ENCODE measurements at regions not wholly inside any gene's neighbourhood (a gene's known extent, or its start where the extent isn't known, plus 50 kb on each side); places are given as distances from the start of the nearest gene placed in this dataset.
A peak's percentile ranks its signal among the peaks of the same experiment; 100 is the strongest.
"Not testable (repeated sequence)": the region's sequence is repeated elsewhere in the genome, so short reads cannot be mapped to it uniquely, and the experiment has no call there.

GRCh38 chr6:142644866-142645265 lies 300.1 kb downstream of the HIVEP2 start:
- no peak overlapping the region for H3K4me3 Mint-ChIP-seq
- no peaks in the 10 kb centered on the region for H3K36me3 Mint-ChIP-seq
- peaks cover 23% of the 10 kb centered on the region for H3K27me3 Mint-ChIP-seq
- no peaks in the 10 kb centered on the region for H3K4me1 Mint-ChIP-seq
- ATAC-seq: no peak
- H3K27ac Mint-ChIP-seq: no peak overlapping the region
- no peaks in the 10 kb centered on the region for H3K9me3 Mint-ChIP-seq

DNA sequence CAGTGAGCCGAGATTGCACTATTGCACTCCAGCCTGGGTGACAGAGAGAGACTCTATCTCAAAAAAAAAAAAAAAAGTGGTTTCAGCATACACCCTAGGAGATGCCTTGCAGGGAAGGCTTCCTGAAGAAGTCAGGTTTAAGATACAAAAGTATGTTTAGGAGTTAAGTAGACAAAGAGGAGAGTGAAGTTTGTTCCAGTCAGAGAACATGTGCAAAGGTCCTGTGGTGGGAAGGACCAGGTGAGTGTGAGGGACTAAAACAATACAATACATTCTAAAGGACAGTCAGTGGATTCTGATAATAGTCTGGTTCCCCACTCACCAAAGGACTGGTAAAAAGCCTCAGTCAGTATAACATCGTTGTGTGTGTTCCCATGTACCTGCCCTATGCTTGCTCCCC lies 299.3 kb downstream of the HIVEP2 start:
- no peak for ATAC-seq
- no peak overlapping the region for H3K4me3 Mint-ChIP-seq
- H3K4me1 Mint-ChIP-seq: no peaks in the 10 kb centered on the region
- H3K9me3 Mint-ChIP-seq: no peaks in the 10 kb centered on the region
- no peaks in the 10 kb centered on the region for H3K36me3 Mint-ChIP-seq
- H3K27me3 Mint-ChIP-seq: peaks cover 25% of the 10 kb centered on the region
- H3K27ac Mint-ChIP-seq: no peak overlapping the region

DNA sequence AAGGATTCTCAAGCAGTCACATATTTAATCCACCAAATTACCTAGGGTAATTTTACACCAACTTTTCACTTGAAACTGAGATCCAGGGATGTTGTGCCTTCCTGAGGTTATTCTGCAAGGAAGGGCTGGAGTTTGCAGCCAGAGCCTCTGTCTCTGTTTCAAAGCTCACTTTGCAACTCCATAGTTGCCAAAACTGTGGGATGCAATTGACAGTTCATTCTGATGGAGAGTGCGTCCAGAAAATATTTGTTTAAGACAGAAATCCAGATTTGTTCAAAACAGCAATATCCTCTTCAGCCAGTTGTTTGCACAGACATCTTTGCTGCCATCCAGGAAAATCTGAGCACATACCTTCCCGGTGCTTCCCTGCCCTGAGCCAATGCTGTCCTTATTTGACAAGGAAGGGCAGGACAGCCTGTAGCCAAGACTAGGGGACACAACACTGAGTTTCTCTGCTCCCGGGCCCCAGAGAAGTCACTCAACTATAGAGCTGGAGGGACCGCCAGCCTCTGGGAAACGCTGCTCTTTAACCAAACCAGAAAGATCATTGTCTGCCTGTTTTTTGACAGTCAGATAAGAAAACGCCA lies 297.4 kb downstream of the HIVEP2 start:
- H3K36me3 Mint-ChIP-seq: no peaks in the 10 kb centered on the region
- no peak overlapping the region for H3K27ac Mint-ChIP-seq
- H3K4me3 Mint-ChIP-seq: no peak overlapping the region
- no peak for ATAC-seq
- H3K4me1 Mint-ChIP-seq: no peaks in the 10 kb centered on the region
- H3K27me3 Mint-ChIP-seq: peaks cover 25% of the 10 kb centered on the region
- H3K9me3 Mint-ChIP-seq: no peaks in the 10 kb centered on the region

- Mint-ChIP-seq H3K9me3 (no peaks in the 10 kb centered on the region), H3K4me1 (no peaks in the 10 kb centered on the region), H3K4me3 (no peak overlapping the region), H3K27me3 (peaks cover 25% of the 10 kb centered on the region), H3K36me3 (no peaks in the 10 kb centered on the region), H3K27ac (no peak overlapping the region)
- no peak for ATAC-seq
Observed at GRCh38 chr6:142648036-142648451, 296.9 kb downstream of the HIVEP2 start.

GRCh38 chr6:142648526-142648925 lies 296.4 kb downstream of the HIVEP2 start:
- no peak for ATAC-seq
- Mint-ChIP-seq H3K4me1 (no peaks in the 10 kb centered on the region), H3K27ac (no peak overlapping the region), H3K9me3 (no peaks in the 10 kb centered on the region), H3K4me3 (no peak overlapping the region), H3K36me3 (no peaks in the 10 kb centered on the region), H3K27me3 (peaks cover 25% of the 10 kb centered on the region)

DNA sequence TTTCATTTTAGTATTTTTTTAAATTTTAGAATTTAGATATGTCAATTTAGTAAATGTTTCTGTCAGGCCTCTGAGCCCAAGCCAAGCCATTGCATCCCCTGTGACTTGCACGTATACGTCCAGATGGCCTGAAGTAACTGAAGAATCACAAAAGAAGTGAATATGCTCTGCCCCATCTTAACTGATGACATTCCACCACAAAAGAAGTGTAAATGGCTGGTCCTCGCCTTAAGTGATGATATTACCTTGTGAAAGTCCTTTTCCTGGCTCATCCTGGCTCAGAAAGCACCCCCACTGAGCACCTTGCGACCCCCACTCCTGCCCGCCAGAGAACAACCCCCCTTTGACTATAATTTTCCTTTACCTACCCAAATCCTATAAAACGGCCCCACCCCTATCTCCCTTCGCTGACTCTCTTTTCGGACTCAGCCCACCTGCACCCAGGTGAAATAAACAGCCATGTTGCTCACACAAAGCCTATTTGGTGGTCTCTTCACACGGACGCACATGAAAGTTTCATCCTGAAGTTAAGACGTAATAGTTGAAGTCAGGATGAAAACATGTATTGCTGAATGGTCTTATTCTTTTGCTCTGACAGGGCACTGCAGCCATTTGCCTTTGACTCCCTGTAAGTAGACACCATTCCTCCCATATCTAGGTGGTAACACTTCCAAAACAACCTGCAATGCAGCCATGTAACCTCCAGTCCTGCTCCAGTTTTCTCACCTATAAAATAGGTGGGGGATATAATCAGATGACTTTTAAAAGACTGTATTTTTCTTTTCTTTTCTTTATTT lies 295.3 kb downstream of the HIVEP2 start:
- H3K27me3 Mint-ChIP-seq: peaks cover 25% of the 10 kb centered on the region
- H3K4me3 Mint-ChIP-seq, ATAC-seq, H3K4me1 Mint-ChIP-seq, H3K27ac Mint-ChIP-seq, H3K36me3 Mint-ChIP-seq, H3K9me3 Mint-ChIP-seq: not testable (repeated sequence)

DNA sequence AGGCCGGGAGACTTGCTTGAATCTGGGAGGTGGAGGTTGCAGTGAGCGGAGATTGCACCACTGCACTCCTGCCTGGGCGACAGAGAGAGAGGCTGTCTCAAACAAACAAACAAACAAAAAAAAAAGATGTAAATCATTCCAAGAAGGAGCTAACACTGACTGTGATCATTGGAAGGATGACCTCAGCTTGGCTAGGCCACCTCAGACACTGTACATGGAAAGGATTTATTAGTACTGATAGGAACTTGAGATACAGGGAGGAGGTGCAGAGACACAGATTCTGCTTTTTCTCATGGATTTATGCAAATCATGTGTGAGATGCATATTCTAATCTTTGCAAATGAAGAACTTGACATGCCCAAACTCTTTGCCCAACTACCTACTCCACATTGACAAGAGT lies 293.6 kb downstream of the HIVEP2 start:
- Mint-ChIP-seq H3K27ac (no peak overlapping the region), H3K36me3 (no peaks in the 10 kb centered on the region), H3K4me3 (no peak overlapping the region), H3K27me3 (peaks cover 14% of the 10 kb centered on the region), H3K4me1 (no peaks in the 10 kb centered on the region), H3K9me3 (no peaks in the 10 kb centered on the region)
- ATAC-seq: no peak

- no peak for ATAC-seq
- Mint-ChIP-seq H3K9me3 (no peaks in the 10 kb centered on the region), H3K4me1 (no peaks in the 10 kb centered on the region), H3K4me3 (no peak overlapping the region), H3K27me3 (peaks cover 12% of the 10 kb centered on the region), H3K36me3 (no peaks in the 10 kb centered on the region), H3K27ac (no peak overlapping the region)
Observed at GRCh38 chr6:142653710-142654420, 291.1 kb downstream of the HIVEP2 start.

DNA sequence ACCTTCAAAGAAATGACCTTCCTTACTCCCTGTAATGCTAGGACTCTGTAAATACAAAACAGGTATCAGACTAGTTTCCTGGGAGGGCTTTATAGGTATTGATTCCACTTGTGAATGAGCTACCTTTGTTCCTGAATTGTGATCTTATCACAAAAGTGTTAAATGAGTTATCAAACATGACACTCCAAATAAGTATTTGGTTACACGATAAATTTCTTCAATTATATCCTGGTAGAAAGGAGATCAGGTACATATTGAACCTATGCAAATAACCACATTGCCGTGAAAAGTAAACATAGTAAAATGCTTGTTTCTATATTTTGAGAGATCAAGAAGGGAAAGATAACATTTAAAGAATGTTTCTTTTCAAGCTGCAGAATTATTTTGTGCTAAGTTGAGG lies 285.3 kb downstream of the HIVEP2 start:
- H3K4me1 Mint-ChIP-seq: no peaks in the 10 kb centered on the region
- no peaks in the 10 kb centered on the region for H3K27me3 Mint-ChIP-seq
- H3K36me3 Mint-ChIP-seq: peaks cover 5% of the 10 kb centered on the region
- ATAC-seq: no peak
- H3K9me3 Mint-ChIP-seq: peaks cover 14% of the 10 kb centered on the region
- H3K27ac Mint-ChIP-seq: no peak overlapping the region
- H3K4me3 Mint-ChIP-seq: no peak overlapping the region

DNA sequence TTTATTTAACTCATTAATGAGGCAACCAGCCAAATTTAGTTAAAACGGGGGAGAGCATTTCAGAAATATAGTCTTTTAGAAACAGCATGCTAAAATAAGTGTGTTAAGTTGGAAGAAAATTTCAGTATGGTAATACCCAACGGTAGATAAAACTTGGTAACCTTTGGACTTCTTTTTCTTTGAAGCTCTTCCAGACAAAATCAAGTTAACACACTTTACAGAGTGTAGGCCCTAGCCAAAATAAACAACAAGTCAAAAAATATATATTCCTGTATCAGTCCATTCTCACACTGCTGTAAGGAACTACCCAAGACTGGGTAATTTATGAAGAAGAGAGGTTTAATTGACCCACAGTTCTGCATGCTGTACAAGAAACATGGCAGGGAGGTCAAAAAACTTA lies 279.6 kb downstream of the HIVEP2 start:
- H3K4me3 Mint-ChIP-seq: no peak overlapping the region
- no peak overlapping the region for H3K27ac Mint-ChIP-seq
- H3K36me3 Mint-ChIP-seq: peaks cover 5% of the 10 kb centered on the region
- ATAC-seq: no peak
- H3K4me1 Mint-ChIP-seq: no peaks in the 10 kb centered on the region
- H3K9me3 Mint-ChIP-seq: peaks cover 14% of the 10 kb centered on the region
- H3K27me3 Mint-ChIP-seq: no peaks in the 10 kb centered on the region

- Mint-ChIP-seq H3K36me3 (peaks cover 5% of the 10 kb centered on the region), H3K9me3 (peaks cover 14% of the 10 kb centered on the region), H3K4me1 (peaks cover 6% of the 10 kb centered on the region), H3K27ac (no peak overlapping the region), H3K27me3 (no peaks in the 10 kb centered on the region), H3K4me3 (no peak overlapping the region)
- ATAC-seq: no peak
Observed at GRCh38 chr6:142666599-142667185, 278.3 kb downstream of the HIVEP2 start.

DNA sequence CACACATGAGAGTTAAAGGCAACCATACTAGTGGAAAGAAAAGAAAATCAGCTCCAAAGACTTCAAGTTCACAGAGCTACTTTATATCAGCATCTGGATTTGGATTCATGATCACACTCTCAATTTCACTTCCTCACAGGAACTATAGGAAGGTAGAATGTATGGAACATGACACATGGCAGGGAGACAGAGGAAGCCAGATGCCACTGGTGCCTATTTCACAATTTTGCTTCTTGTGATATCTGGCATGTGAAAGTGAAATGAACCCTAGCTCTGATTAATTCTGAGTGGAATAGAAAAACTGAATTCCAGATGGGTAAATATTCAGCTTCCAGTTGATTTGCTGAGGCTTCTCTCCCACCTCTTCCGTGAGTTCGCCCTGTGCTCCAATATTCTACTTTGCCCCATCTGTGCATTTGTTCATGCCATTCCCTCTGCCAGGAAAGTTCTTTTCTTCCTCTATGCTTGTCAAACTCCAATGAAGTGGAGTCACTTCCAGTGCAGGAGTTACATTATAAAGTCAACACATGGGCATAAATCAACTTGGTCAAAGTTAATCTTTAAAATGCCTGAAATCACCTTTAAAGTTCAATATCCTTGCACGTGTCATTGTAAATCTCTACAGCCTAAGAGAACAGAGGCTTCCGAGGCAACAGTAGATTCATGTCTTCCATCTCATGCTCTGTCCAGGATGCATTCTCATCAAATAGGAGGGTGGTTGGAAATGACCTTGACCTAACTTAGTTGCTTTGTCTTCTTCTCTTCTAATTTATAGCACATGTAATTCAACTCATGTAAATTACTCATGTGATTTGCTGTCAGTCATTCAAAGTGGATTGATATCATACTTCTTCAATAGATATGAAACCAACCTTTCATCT lies 275.3 kb downstream of the HIVEP2 start:
- Mint-ChIP-seq H3K27ac (no peak overlapping the region), H3K4me1 (peaks cover 11% of the 10 kb centered on the region), H3K9me3 (no peaks in the 10 kb centered on the region), H3K4me3 (no peak overlapping the region), H3K36me3 (no peaks in the 10 kb centered on the region), H3K27me3 (no peaks in the 10 kb centered on the region)
- ATAC-seq: no peak

- Mint-ChIP-seq H3K27ac (no peak overlapping the region), H3K4me3 (peak overlapping the region; percentile 0), H3K27me3 (no peaks in the 10 kb centered on the region), H3K9me3 (no peaks in the 10 kb centered on the region), H3K36me3 (no peaks in the 10 kb centered on the region), H3K4me1 (peaks cover 11% of the 10 kb centered on the region)
- ATAC-seq: peak; percentile 79
Observed at GRCh38 chr6:142671791-142672190, 273.2 kb downstream of the HIVEP2 start.

DNA sequence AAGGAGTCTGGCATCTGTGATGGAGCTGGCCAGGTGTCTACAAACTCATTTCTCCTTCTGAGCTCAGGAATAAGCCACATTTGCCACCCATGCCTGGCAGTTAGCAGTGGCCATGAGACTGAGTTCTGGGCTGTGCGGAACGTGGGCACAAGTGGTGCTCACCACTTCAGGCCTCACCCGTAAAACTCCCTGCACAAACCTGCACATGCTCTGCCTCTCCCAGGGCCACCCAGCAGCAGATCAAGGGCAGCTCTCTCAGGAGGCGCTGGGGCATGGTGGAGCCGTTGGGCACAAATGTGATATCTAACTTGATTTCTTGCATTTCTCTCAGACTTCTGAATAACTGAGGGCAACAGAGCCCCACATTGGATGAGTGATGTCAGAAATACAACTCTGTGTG lies 269.5 kb downstream of the HIVEP2 start:
- H3K36me3 Mint-ChIP-seq: no peaks in the 10 kb centered on the region
- peaks cover 9% of the 10 kb centered on the region for H3K27me3 Mint-ChIP-seq
- H3K4me3 Mint-ChIP-seq: no peak overlapping the region
- H3K9me3 Mint-ChIP-seq: no peaks in the 10 kb centered on the region
- no peak overlapping the region for H3K27ac Mint-ChIP-seq
- peaks cover 11% of the 10 kb centered on the region for H3K4me1 Mint-ChIP-seq
- ATAC-seq: no peak

DNA sequence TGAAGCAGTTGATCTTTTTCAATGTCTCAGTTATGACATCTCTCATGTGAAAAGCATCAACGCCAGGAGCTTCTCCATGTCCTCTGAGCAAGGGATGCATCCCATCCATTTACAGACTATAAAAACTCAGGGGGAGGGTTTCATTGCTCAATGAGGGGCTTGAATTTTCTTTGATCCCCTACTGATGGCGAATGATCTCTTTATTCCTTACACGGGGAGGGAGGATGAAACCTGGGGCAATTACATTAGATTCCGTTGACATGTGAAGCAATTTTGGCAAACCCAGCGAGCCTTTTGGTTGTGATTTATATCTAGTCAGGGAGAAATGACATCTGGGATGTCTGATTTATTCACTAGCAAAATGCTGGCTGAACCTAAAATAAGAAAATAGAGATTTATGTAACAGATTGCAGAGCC lies 268.9 kb downstream of the HIVEP2 start:
- Mint-ChIP-seq H3K4me3 (no peak overlapping the region), H3K9me3 (no peaks in the 10 kb centered on the region), H3K27ac (no peak overlapping the region), H3K4me1 (peaks cover 11% of the 10 kb centered on the region), H3K27me3 (peaks cover 13% of the 10 kb centered on the region), H3K36me3 (no peaks in the 10 kb centered on the region)
- no peak for ATAC-seq
